ENCODE measurements at regions not wholly inside any gene's neighbourhood (a gene's known extent, or its start where the extent isn't known, plus 50 kb on each side); places are given as distances from the start of the nearest gene placed in this dataset.

DNA sequence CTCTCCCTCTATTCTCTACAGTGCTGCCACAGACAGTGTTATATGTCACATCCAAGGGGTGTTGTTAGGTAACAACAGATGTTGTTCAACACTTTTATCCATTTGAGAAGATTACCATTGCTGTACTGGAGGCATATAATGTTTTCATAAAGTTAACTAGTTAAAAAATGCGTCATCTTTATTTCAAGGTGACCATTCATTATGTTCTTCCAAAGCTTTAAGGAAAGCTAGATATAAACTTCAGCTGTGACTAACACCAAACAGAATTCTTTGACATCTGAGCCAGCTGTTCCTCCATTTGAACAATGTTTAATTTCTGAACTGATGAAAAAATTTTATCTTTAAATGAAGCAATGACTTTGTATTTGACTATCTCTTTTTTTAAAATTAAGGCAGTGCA is 1099.6 kb upstream of the TMEFF2 start:
- TF ChIP-seq, protein P1, sequence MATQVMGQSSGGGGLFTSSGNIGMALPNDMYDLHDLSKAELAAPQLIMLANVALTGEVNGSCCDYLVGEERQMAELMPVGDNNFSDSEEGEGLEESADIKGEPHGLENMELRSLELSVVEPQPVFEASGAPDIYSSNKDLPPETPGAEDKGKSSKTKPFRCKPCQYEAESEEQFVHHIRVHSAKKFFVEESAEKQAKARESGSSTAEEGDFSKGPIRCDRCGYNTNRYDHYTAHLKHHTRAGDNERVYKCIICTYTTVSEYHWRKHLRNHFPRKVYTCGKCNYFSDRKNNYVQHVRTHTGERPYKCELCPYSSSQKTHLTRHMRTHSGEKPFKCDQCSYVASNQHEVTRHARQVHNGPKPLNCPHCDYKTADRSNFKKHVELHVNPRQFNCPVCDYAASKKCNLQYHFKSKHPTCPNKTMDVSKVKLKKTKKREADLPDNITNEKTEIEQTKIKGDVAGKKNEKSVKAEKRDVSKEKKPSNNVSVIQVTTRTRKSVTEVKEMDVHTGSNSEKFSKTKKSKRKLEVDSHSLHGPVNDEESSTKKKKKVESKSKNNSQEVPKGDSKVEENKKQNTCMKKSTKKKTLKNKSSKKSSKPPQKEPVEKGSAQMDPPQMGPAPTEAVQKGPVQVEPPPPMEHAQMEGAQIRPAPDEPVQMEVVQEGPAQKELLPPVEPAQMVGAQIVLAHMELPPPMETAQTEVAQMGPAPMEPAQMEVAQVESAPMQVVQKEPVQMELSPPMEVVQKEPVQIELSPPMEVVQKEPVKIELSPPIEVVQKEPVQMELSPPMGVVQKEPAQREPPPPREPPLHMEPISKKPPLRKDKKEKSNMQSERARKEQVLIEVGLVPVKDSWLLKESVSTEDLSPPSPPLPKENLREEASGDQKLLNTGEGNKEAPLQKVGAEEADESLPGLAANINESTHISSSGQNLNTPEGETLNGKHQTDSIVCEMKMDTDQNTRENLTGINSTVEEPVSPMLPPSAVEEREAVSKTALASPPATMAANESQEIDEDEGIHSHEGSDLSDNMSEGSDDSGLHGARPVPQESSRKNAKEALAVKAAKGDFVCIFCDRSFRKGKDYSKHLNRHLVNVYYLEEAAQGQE (IDR thresholded peaks at IDR 0.05; ENCODE audit: low read depth): no peak
- TF ChIP-seq CREB1 (IDR thresholded peaks at IDR 0.05; ENCODE audit: low read depth): no peak
